ENCODE measurements at regions not wholly inside any gene's neighbourhood (a gene's known extent, or its start where the extent isn't known, plus 50 kb on each side); places are given as distances from the start of the nearest gene placed in this dataset.

DNA sequence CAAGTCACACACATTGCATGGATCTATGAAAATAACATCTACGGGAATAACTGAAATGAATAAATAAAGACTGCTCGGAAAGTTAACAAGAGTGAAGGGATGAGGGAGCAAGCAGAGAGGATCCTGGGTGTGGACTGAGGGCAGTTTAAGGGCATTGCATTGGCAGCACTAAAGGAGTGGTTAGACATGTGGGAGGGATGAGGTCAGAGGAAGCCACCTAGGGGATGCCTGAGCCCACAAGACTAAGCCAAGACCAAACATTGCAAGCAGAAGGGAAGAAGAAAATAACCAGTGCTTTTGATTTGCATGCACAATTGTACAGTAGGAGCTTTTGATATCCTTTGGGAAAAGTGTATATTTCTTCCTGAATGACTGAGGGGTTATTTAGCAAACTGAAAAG, 106.1 kb downstream of the MSL3 start:
- TF ChIP-seq, protein P1, sequence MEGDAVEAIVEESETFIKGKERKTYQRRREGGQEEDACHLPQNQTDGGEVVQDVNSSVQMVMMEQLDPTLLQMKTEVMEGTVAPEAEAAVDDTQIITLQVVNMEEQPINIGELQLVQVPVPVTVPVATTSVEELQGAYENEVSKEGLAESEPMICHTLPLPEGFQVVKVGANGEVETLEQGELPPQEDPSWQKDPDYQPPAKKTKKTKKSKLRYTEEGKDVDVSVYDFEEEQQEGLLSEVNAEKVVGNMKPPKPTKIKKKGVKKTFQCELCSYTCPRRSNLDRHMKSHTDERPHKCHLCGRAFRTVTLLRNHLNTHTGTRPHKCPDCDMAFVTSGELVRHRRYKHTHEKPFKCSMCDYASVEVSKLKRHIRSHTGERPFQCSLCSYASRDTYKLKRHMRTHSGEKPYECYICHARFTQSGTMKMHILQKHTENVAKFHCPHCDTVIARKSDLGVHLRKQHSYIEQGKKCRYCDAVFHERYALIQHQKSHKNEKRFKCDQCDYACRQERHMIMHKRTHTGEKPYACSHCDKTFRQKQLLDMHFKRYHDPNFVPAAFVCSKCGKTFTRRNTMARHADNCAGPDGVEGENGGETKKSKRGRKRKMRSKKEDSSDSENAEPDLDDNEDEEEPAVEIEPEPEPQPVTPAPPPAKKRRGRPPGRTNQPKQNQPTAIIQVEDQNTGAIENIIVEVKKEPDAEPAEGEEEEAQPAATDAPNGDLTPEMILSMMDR (IDR thresholded peaks at IDR 0.05; ENCODE audit: borderline replicate concordance, extremely low read depth, low read length, poor library complexity, severe bottlenecking), result no peak
- no peak for TF ChIP-seq EZH2 (IDR thresholded peaks at IDR 0.05; ENCODE audit: borderline replicate concordance, low read depth, low read length, severe bottlenecking)

Data from DND-41 (cell line).